ENCODE measurements at regions not wholly inside any gene's neighbourhood (a gene's known extent, or its start where the extent isn't known, plus 50 kb on each side); places are given as distances from the start of the nearest gene placed in this dataset.
"Not testable (repeated sequence)": the region's sequence is repeated elsewhere in the genome, so short reads cannot be mapped to it uniquely, and the experiment has no call there.

- H3K4me1 ChIP-seq (replicated peaks); intact Hi-C loops (cut with DNase I); H3K27me3 ChIP-seq (replicated peaks; ENCODE audit: insufficient read depth); DNase-seq (ENCODE audit: low spot score); H3K4me3 ChIP-seq; H3K27ac ChIP-seq; H3K9me3 ChIP-seq; H3K36me3 ChIP-seq: not testable (repeated sequence)
- no CpG with 5 or more reads among the region's 3 CpGs for WGBS
Observed at GRCh38 chr10:45902324-45902723, 55.0 kb upstream of the AGAP4 start.

GRCh38 chr10:45903614-45904013 is 56.3 kb upstream of the AGAP4 start:
- H3K9me3 ChIP-seq; intact Hi-C loops (cut with DNase I); H3K27me3 ChIP-seq (replicated peaks; ENCODE audit: insufficient read depth); H3K27ac ChIP-seq; H3K4me3 ChIP-seq; DNase-seq (ENCODE audit: low spot score); H3K36me3 ChIP-seq; H3K4me1 ChIP-seq (replicated peaks): not testable (repeated sequence)
- WGBS: no CpG with 5 or more reads among the region's 3 CpGs

- H3K4me3 ChIP-seq; intact Hi-C loops (cut with DNase I); H3K9me3 ChIP-seq; H3K4me1 ChIP-seq (replicated peaks); DNase-seq (ENCODE audit: low spot score); H3K27me3 ChIP-seq (replicated peaks; ENCODE audit: insufficient read depth); H3K36me3 ChIP-seq; H3K27ac ChIP-seq: not testable (repeated sequence)
- WGBS: 100% methylated on average over 2 of the region's 2 CpGs
Observed at GRCh38 chr10:45904070-45904469, 56.8 kb upstream of the AGAP4 start.

GRCh38 chr10:45913205-45913604 is 59.1 kb upstream of the TIMM23 start:
- H3K27ac ChIP-seq; DNase-seq (ENCODE audit: low spot score); H3K9me3 ChIP-seq; H3K36me3 ChIP-seq; H3K4me3 ChIP-seq; intact Hi-C loops (cut with DNase I); H3K27me3 ChIP-seq (replicated peaks; ENCODE audit: insufficient read depth); H3K4me1 ChIP-seq (replicated peaks): not testable (repeated sequence)
- 95% methylated on average over 3 of the region's 3 CpGs for WGBS

DNA sequence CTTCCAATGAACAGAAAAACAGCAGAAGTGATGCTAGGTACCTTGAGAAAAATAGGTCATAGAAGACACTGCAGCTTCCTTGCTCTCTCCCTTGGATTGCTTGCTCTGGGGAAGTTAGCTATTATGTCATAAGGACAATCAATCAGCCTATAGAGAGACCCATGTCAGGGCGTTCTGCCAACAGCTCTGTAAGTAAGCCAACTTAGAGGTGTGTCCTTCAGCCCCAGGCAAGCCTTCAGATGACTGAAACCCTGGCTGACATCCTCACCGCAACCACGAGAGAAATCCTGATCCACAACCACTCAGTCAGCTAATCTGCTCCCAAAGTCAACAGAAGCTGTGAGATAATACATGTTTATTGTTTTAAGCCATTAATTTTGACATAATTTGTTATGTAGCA is 57.5 kb upstream of the TIMM23 start:
- H3K9me3 ChIP-seq; H3K36me3 ChIP-seq; H3K4me1 ChIP-seq (replicated peaks); H3K27ac ChIP-seq; H3K27me3 ChIP-seq (replicated peaks; ENCODE audit: insufficient read depth); DNase-seq (ENCODE audit: low spot score); intact Hi-C loops (cut with DNase I); H3K4me3 ChIP-seq: not testable (repeated sequence)
- WGBS: no CpG with 5 or more reads among the region's 3 CpGs

DNA sequence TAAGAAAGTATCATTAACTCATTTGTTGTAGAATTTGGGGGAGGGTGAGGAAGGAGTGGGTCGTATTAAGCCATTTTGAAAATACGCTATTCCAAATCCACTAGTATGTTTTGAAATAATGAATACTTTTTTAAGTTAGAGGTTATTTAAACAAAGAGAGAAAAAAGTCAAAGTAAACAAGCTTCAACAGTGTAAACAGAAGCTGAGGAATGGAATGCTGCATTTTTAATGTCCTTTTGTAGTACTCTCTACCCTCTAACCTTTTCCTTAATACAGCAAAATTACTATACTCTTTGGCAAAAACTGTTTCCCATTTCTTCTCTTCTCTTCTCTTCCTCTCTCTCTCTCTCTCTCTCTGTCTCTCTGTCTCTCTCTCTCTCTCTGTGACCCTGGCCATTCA is 56.7 kb upstream of the TIMM23 start:
- intact Hi-C loops (cut with DNase I); H3K36me3 ChIP-seq; H3K9me3 ChIP-seq; H3K4me3 ChIP-seq; H3K27ac ChIP-seq; DNase-seq (ENCODE audit: low spot score); H3K27me3 ChIP-seq (replicated peaks; ENCODE audit: insufficient read depth); H3K4me1 ChIP-seq (replicated peaks): not testable (repeated sequence)
- no CpG with 5 or more reads among the region's 2 CpGs for WGBS

DNA sequence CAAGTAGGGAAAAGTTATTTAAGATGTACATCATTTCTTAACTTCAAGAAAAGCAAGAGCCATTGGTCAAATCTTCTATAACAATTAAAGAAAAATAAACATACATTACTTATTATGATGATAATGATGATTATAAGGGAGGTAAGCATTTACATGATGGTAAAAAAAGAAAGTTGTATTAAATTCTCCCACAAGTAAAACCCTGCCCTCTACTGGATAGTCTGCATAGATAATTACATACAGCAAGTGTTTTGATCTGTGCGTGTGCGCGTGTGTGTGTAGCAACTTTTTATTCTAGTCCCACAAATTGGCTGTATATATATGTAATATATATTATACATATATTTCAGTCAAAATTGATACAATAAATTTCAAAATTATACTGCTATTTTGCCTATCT is 51.4 kb upstream of the TIMM23 start:
- H3K36me3 ChIP-seq; H3K27ac ChIP-seq; H3K27me3 ChIP-seq (replicated peaks; ENCODE audit: insufficient read depth); H3K9me3 ChIP-seq; H3K4me3 ChIP-seq; H3K4me1 ChIP-seq (replicated peaks); DNase-seq (ENCODE audit: low spot score); intact Hi-C loops (cut with DNase I): not testable (repeated sequence)
- 94% methylated on average over 3 of the region's 3 CpGs for WGBS
- peak in 1 of 4 experiments; percentile 20 for TF ChIP-seq CTCF (IDR thresholded peaks at IDR 0.05)

Measured in prostate gland (tissue), 2 donors.